Fibroblast of the conjunctiva (primary cell): ENCODE measurements at regions not wholly inside any gene's neighbourhood (a gene's known extent, or its start where the extent isn't known, plus 50 kb on each side); places are given as distances from the start of the nearest gene placed in this dataset.

Experiments
- DNase-seq: peaks from one replicate; pipeline ENCODE4 v3.0.0-alpha.2; 2010; ENCODE audit warnings: low read depth

DNA sequence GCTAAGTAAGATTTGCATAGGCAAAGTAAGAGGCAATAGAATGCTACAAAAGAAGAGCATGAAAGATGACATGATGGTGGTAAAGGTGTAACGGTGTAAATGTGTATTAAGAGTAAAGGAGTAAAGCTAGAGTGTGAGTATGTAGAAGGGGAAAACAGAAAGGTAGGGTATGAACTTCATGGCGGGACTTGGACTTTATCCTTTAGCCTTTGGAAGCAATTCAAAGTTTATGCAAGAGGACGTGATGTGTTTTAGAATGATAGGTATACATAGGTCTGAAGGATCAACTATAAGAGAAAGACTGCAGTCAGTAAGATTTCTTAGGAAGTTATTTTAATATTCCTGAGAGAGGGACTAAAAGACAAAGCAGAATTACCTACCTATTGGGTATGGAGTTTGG is 358.0 kb upstream of the FAT3 start:
- no peak for DNase-seq

DNA sequence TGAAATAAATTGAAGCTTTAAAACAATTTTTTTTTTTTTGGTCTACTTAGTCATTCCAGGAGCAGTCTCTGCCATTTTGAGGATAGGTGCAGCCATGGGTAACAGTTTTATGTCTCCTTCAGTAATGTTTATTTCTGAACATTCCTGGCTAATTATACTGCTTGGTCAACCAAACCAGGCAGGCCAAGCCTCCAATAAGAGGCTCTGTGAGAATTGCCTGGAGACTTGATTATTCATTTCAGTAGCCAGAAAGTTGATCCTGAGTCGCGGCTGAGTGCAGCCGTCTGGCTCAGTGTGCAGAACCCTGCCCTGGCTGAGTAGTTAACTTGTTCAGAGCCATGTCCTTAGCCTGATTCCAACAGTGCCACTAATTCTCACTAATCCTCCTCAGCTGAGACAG is 364.0 kb upstream of the FAT3 start:
- no peak for DNase-seq

DNA sequence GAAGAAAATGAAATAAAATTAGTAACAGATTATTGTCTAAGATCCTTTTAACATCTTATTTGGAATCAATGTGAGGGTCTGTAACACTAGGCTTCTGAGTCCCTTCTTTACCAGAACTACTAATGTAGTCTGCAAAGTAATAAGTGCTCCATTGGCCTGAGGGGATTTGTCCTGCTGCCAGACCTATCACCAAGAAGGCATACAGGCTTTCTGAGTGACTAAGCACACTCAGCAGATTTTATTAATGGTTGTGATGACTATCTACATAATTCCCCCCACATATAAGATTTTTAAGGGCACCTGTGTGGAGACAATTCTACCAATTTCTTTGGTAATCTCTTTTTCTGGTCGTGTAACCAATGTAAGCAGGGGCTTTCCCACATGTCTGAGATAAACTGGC is 365.0 kb upstream of the FAT3 start:
- DNase-seq: peak; percentile 1

DNA sequence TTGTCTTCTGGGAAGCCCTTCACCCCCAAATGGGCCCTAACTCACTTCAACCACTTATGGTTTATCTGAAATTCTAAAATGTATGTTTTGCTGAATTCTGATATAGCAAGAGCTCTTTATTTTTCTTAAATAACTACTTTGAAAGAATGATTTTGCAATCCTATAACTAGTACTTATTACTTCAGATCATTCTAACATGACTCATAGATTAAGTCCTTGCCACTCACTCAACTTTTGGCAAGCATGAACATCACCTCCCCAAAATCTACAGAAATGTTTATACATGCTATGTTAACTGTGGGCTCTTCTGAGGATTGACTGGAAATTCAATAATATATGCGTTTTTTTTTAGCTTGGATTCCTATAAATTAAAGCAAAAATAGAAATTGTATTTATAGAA is 367.4 kb upstream of the FAT3 start:
- peak; percentile 59 for DNase-seq

DNA sequence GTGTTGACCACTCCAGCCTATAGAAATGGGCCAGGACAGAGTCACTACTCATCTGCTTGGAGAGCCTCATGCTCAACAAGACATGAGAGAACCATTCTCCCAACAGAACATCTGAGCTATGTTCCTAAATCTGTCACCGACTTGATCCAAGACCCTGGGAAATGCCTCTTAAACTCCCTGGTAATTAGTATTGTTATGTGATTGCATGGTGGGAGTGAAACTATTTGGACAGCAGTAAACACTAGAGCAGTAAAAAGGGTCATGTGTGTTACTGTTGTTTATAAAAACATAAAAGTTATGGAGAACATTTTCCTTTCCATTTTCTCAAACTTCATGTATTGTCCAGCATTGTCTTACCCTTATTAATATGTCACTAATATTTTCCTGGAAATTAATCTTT is 369.8 kb upstream of the FAT3 start:
- DNase-seq: no peak

DNA sequence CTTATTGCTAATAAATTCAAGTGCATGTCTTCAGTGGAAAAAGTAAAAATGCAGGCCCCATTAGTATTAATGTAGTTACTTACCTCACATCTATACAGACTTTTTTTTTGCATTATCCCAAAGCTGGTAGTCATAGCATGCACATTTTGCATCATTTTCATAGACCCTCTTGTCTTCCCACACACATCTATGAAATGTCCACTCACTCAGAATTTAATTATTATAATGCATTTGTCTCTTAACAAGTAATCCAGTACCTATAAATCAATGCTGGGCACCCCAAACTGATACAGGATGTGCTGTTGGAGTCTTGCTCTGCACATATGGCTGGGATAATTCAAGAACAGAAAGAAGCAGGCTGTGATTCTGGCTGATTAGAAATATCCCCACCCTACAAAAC is 370.4 kb upstream of the FAT3 start:
- DNase-seq: no peak

DNA sequence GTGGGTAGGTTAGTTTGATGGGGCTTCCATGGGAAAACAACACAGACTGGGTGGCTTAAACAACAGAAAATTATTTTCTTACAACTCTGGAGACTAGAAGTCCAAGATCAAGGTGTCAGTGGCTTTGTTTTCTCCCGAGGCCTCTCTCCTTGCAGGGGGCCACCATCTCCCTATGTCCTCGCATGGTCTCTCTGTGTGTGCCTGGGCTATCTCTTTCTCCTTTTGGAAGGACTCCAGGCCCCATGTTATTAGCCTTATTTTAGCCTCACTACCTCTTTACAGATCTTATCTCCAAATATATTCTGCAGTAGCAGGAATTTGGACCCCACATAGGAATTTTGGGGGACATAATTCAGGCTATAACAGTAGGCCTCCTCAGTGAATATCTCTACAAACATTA is 372.7 kb upstream of the FAT3 start:
- DNase-seq: no peak

DNA sequence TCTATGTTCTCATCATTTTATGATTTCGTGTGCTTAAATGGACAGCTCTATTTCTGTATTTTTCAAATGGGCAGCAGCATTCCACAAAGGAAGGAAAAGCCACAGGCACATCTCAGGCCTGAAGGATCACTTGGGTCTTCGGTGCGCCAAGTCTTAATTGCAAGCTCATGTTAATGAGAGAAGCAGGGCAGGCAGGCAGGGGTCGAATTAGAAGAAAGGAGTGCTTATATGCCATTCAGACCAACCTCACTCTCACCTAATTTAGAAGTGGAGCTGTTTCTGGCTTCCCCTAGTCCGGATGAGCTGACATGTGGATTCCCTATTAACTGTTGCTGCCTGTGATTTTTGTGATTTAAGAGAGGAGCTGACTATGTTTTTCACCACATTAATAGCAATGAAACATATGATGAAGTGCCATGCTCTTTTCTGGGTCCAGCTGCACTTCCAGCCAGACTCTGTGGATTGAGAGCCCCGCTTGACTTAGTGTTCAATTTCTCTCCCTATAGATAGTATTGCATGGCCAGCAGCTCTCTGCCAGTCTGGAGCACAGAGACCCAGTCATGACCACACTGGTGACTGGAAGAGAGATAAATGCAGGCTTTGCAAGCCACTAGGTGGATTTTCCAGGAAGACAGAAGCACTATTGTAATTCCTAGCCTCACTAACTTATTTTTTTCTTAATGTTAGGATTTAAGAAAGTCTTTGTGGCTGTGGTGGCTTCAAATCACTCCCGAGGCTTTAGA is 373.9 kb upstream of the FAT3 start:
- no peak for DNase-seq

DNA sequence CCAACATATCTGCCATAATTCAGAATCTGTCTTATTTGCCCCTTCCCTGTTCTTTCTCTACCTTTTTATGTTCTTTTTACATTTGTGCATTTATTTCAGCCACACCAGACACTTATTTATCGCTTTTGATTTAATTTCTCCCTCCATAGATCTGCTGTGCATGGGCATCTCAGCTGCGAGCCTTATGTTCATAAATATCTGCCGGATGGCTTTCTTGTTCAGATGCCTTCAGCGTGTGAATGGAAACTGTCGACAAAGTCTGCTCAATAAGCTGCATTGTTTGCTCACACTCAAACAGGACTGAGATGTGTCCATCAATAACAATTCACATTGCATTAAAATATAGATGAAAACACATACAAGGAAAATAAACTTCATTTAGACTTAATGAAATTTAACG is 374.6 kb upstream of the FAT3 start:
- DNase-seq: no peak

DNA sequence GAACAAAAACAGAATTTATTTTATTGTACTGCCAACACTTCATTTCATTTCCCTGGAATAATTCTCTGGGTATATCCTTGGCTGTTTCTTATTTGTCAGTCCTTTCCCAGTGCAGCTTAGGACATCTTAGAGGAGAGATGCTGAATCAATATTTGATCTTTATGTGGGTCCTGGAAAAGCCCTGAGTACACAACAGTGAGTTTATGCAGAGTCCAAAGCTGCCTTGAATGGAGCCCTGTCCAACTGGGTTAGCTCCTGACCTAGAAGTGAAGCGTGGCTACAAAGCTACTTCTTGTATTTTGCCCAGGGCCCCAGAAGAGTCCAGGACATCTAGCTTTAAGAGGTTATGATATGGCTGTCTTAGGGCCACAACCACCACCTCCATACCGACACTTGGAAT is 378.0 kb upstream of the FAT3 start:
- no peak for DNase-seq

DNA sequence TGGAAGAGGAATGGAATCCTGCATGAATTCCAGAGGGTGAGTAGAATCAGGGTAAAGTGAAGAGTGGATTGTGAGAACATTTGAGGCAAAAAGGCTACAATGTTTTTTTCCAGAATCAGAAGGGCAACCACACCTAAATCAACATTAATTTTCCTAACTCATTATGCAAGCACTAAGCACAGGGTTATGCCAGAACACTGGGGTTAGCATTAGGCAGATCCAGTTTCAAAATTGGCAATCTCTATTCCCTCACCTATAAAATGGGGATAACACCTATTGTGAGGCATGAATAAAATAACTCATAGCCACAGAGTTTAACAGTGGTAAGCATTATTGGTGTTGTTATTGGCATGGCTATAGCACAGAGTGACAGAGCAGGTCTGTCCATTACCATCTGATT is 378.6 kb upstream of the FAT3 start:
- DNase-seq: no peak

DNA sequence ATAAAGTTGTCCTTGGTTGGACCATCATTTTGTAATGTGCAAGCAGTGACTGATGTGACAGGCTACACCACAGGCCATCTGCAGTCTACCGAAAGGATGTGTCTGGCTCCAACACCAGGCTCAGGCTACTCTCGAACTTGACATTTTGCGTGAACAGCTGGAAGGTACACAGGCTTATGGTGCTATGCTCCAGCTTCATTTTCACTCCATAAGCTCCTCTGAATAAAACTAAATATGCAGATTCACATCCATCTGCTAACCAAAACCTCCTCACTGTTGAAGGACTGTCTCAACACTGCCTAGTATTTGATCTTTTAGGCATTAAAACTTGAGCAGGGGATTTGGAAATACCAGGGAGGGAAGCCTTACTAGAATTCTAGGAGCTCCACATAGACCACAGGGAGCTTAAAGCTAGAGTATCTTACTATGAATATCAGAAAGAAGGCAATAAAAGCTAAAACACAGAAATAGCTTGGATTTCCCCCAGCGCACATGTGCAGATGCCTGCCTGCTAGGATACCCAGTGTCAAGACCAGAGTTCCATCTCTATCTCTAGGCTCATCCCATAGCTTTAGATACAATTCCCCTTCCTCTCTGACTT is 383.9 kb upstream of the FAT3 start:
- no peak for DNase-seq

DNA sequence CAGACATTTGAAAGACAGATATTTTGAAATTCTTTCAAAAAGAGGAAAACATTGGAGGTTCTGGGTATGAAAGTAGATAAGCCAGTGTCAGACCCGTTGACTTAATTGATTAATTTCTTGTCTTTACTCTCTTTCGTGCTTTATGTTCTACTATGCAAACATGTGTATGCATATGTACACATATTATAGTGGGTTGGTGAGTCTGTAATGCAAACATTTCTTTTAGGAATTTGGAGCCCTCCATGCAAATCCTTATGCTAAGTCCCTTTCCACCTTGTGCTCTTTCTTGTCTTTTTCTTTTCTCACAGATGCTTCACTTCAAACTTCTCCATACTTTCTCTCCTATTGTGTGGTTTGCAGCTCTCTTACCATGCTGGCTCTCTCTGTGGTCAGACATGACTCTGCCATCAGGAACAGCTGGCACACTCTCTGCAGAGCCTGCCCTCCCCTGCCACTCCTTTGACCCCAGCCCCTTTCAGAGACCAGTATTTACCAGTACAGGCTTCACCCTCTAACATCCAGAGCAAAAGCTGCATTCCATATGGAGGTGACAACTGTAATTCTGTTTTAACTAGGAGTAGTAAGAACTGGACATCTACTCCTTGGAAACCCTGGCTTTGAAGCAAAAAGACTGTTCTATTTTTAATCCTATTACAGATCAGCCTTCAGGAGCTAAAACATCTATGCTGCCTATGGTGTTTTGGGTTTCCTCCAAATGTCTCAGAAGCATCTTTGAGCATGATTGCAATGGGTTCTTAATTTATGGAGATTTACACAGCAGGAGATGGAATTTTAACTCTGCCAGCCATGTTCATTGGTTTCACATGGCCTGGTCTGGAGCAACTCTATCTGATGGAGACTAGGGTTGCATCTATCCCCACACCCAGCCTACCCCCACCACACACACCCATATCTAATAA is 386.9 kb upstream of the FAT3 start:
- DNase-seq: no peak

DNA sequence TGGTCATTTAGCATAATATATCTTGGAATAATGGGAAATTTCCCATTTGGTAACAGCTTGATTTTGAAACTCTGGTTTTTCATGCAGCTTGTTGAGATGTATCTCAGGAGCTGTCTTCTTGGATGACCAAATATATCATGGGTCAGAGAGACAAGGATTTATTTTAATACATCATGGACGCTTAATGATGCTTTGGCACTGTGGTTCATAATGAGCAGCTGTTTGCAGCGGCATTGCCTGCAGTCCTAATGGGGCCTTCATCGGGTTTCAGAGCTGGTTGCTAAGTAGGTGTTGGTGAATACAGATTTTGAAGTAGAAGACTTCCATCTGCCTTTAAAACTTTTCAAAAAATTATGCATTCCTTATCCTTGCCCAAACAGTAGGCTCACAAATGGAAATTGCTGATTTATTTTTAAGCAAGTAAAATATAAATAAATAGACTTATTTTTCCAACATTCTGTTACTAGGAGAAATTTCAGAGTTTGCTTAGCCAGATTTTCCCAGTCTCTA is 389.5 kb upstream of the FAT3 start:
- no peak for DNase-seq

DNA sequence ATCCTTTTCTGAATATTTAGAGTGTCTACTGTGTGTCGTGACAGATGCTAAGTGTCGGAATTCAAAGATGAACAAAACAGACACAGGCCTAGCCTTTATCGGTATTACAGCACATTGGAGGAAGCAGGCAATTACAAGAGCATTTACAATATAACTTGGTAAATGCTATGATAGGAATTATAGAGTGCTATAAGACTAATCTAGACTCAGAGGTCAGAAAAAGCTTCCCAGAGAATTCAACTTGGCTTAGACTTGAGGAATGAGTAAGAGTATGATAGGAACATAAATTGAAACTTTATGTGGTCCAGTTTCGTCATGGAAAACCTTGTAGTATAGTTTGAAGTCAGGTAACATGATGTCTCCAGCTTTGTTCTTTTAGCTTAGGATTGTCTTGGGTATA is 395.7 kb upstream of the FAT3 start:
- no peak for DNase-seq

DNA sequence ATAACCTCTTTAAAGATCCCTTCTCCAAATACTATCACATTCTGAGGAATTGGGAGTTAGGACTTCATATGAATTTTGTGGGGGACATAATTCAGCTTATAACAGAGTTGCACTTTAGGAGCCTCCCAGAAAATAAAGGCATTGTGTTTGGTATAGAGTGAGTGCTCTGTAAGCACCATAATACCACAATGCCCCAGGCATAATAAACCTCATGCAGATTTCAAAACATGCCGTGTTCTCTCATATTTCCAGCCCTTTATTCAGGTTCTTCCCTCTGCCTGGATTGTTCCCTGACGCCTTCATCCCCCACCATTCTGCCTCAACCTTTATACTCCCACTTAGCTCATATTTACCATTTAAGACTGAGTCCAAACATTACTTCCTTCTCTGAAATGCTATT is 398.8 kb upstream of the FAT3 start:
- DNase-seq: no peak

DNA sequence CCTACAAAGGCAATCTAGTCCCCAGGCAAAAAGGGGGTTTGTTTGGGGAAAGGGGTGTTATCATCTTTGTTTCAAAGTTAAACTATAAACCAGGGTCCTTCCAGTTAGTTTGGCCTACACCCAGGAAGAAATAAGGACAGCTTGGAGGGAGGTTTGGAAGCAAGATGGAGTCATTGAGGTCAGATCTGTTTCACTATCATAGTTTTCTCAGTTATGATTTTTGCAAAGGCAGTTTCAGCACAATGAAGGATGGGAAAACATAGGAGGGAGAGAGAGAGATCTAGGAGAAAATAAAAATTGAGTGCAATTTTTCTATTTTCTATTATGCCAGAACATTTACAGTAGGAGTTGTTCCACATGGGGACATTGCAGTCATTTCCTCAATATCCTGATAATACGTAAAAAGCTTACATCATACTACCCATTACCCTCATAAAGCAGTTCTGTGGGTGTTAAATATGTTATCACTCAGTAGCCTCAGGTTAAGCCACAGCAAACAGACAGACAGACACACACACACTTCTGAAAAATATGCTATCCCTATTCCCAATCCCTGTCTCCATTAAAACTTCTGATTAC is 401.3 kb upstream of the FAT3 start:
- no peak for DNase-seq

DNA sequence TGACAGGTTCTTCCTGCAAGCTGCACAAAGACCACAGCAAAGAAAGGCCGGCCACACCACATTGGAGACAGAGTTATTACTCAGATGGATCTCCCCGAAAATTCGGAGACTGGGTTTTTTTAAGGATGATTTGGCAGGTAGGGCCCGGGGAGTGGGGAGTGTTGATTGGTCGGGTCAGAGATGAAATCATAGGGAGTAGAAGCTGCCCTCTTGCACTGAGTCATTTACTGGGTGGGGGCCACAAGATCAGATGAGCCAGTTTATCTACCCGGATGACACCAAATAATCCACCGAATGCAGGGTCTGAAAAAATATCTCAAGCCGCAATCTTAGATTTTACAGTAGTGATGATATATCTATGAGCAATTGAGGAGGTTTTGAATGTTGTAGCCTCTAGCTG is 401.8 kb upstream of the FAT3 start:
- DNase-seq: no peak

DNA sequence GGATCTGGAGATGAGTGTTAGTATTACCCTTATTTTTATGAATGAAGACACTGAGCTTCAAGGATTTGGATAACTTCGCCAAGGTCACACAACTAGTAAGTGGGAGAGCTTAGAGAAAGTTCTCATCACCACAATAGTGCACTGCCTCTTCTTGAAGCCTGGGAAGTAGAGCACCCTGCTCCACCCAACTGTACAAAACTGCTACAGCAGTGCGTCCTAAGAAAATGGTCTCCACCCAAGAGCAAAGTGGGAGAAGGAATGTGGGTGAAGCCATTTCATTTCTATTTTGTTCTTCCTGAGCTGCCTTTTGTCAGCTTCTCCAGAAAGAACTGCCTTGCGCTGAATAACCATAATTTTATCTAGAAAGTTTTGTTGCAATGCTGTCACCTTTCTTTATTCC is 403.9 kb upstream of the FAT3 start:
- no peak for DNase-seq

DNA sequence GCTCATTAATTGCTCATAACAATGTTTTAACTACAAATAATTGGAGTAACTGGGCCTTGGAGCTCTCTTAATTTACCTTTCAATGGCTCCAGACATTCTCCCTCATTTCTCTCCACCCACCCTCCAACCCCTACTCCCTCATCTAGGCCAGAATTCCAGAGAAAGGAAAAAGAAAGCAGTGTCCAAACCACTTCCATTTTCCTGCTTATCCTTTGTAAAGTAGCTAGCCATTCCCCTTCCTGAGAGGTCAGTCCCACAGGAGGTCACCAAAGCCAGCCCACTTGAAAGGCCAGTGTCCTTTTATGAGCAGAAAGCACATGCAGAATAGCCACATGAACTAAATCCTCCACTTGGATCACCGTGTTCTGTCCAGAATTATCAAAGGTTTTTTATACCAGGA is 404.8 kb upstream of the FAT3 start:
- no peak for DNase-seq

DNA sequence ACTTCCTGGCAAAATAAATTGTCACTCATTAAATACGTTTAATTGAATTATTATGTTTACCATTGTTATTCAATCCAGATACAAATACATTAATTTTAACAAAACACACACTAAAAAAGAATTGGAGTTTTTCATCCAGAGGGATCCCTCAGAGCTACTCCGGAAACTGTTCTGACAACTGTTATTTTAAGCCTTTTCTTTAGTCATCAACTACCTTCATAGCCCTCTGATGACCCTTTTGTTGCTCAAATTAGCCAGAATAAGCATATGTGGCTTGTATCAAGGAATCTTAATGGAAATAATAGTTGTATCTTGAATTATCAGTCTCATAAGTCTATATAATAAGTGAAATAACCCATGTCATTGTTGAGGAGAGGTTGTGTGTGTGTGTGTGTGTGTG is 405.4 kb upstream of the FAT3 start:
- no peak for DNase-seq

DNA sequence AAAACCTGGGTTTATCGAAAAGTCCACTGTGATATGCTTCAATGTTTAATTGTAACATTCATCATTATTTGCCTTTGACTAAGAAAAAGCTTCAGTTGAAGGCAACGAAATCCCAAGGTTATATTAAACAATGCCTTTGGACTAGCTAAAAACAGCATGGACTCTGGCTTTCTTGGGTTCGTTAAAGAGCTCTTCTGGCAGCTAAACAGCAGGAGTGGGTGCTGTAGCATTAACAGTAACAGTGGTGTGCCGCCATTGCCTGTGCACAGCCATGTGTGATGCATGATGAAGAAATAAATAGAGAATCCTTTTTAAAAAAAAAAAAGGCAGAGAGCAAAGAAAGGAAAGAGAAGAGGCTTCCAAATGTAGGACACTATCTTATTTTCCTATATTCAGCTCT is 406.6 kb upstream of the FAT3 start:
- no peak for DNase-seq

DNA sequence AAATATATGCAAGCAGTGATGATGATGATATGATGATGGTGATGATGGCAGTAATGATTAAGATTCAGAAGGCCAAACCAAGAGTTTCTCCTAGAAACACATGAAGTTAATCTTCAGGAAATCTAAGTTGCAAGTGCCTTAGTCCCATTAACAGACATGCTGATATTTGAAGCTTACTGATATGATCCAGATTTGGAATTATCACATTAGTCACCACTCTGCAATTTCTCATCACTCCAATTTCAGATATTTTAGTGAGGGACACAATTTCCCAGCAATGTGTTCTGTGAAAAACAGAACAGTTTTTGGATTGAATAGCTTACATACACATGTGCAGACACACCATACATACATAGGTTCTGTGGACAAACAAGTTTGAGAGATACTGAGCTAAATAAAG is 411.4 kb upstream of the FAT3 start:
- DNase-seq: no peak
